ENCODE measurements at regions not wholly inside any gene's neighbourhood (a gene's known extent, or its start where the extent isn't known, plus 50 kb on each side); places are given as distances from the start of the nearest gene placed in this dataset.

GRCh38 chr14:58815161-58815701 is 177.5 kb downstream of the DACT1 start:
- ChIA-PET CTCF (no interaction called here), POLR2A (no interaction called here)
- H3K9ac ChIP-seq (ENCODE audit: low read length) = no peak overlapping the region
- intact Hi-C loops (cut with micrococcal nuclease) = no loop called here
- H3K27me3 ChIP-seq (replicated peaks in 1 of 4; ENCODE audit: control extremely low read depth in 1 of 4, control insufficient read depth in 3 of 4, insufficient read depth in 4 of 4, low read length in 3 of 4) = no peaks in the 10 kb centered on the region
- H3K4me2 ChIP-seq (replicated peaks; ENCODE audit: low read depth, low read length, poor library complexity, severe bottlenecking) = no peak overlapping the region
- H3K9me3 ChIP-seq (ENCODE audit: control extremely low read depth in 1 of 3, control insufficient read depth in 2 of 3, insufficient read depth in 1 of 3, low read length in 2 of 3) = no peaks in the 10 kb centered on the region
- Mint-ChIP-seq H3K9me3 (ENCODE audit: insufficient read depth) (no peaks in the 10 kb centered on the region), H3K4me3 (no peak overlapping the region), H3K27ac (no peak overlapping the region), H3K27me3 (no peaks in the 10 kb centered on the region), H3K4me1 (no peaks in the 10 kb centered on the region)
- no peaks in the 10 kb centered on the region for H4K20me1 ChIP-seq (ENCODE audit: control insufficient read depth, insufficient read depth, low read length, poor library complexity, severe bottlenecking)
- no peaks in the 10 kb centered on the region for H3K79me2 ChIP-seq (ENCODE audit: control insufficient read depth, insufficient read depth, low read length)
- 100% methylated on average over 2 of the region's 2 CpGs for WGBS (ENCODE audit: insufficient coverage)
- H3K4me1 ChIP-seq (ENCODE audit: control insufficient read depth in 2 of 2, insufficient read depth in 2 of 2, low read length in 2 of 2) = no peaks in the 10 kb centered on the region
- TF ChIP-seq CTCF (IDR thresholded peaks at IDR 0.05) = no peak
- no peak for TF ChIP-seq EZH2 (IDR thresholded peaks at IDR 0.05; ENCODE audit: borderline replicate concordance, insufficient read depth, low read depth, low read length, poor library complexity, severe bottlenecking)
- H2AFZ ChIP-seq (ENCODE audit: insufficient read depth, low read depth, low read length, poor library complexity, severe bottlenecking) = no peak overlapping the region
- H3K36me3 ChIP-seq (replicated peaks in 1 of 2; ENCODE audit: control extremely low read depth in 1 of 2, control insufficient read depth in 1 of 2, extremely low read depth in 1 of 2, insufficient read depth in 2 of 2, low read length in 1 of 2) = no peaks in the 10 kb centered on the region
- H3K4me3 ChIP-seq (ENCODE audit: control extremely low read depth in 1 of 5, extremely low read depth in 1 of 5, insufficient read depth in 1 of 5, low read depth in 2 of 5, low read length in 4 of 5) = no peak overlapping the region
- ATAC-seq (ENCODE audit: low read depth) (no peak), DNase-seq (no peak)
- no peak overlapping the region for H3K27ac ChIP-seq (ENCODE audit: low read length in 2 of 2)

- Histone ChIP-seq H3K79me2 (ENCODE audit: control insufficient read depth, insufficient read depth, low read length) (no peaks in the 10 kb centered on the region), H4K20me1 (ENCODE audit: control insufficient read depth, insufficient read depth, low read length, poor library complexity, severe bottlenecking) (no peaks in the 10 kb centered on the region), H3K36me3 (replicated peaks in 1 of 2; ENCODE audit: control extremely low read depth in 1 of 2, control insufficient read depth in 1 of 2, extremely low read depth in 1 of 2, insufficient read depth in 2 of 2, low read length in 1 of 2) (no peaks in the 10 kb centered on the region), H3K4me2 (replicated peaks; ENCODE audit: low read depth, low read length, poor library complexity, severe bottlenecking) (no peak overlapping the region), H3K27me3 (replicated peaks in 1 of 4; ENCODE audit: control extremely low read depth in 1 of 4, control insufficient read depth in 3 of 4, insufficient read depth in 4 of 4, low read length in 3 of 4) (no peaks in the 10 kb centered on the region), H3K9me3 (ENCODE audit: control extremely low read depth in 1 of 3, control insufficient read depth in 2 of 3, insufficient read depth in 1 of 3, low read length in 2 of 3) (no peaks in the 10 kb centered on the region), H3K4me3 (ENCODE audit: control extremely low read depth in 1 of 5, extremely low read depth in 1 of 5, insufficient read depth in 1 of 5, low read depth in 2 of 5, low read length in 4 of 5) (no peak overlapping the region), H3K9ac (ENCODE audit: low read length) (no peak overlapping the region), H2AFZ (ENCODE audit: insufficient read depth, low read depth, low read length, poor library complexity, severe bottlenecking) (no peak overlapping the region), H3K4me1 (ENCODE audit: control insufficient read depth in 2 of 2, insufficient read depth in 2 of 2, low read length in 2 of 2) (no peaks in the 10 kb centered on the region), H3K27ac (ENCODE audit: low read length in 2 of 2) (no peak overlapping the region)
- ChIA-PET CTCF (no interaction called here), POLR2A (no interaction called here)
- intact Hi-C loops (cut with micrococcal nuclease) = no loop called here
- TF ChIP-seq CTCF (IDR thresholded peaks at IDR 0.05) (no peak), EZH2 (IDR thresholded peaks at IDR 0.05; ENCODE audit: borderline replicate concordance, insufficient read depth, low read depth, low read length, poor library complexity, severe bottlenecking) (no peak)
- H3K27ac Mint-ChIP-seq = no peak overlapping the region
- DNase-seq = no peak
- H3K9me3 Mint-ChIP-seq (ENCODE audit: insufficient read depth) = no peaks in the 10 kb centered on the region
- H3K4me1 Mint-ChIP-seq = no peaks in the 10 kb centered on the region
- no peak for ATAC-seq (ENCODE audit: low read depth)
- no CpG with 5 or more reads among the region's 5 CpGs for WGBS (ENCODE audit: insufficient coverage)
- no peak overlapping the region for H3K4me3 Mint-ChIP-seq
- no peaks in the 10 kb centered on the region for H3K27me3 Mint-ChIP-seq
These were observed 178.0 kb downstream of the DACT1 start for GRCh38 chr14:58815794-58816193.

Data from B cell (primary cell).